ENCODE measurements at regions not wholly inside any gene's neighbourhood (a gene's known extent, or its start where the extent isn't known, plus 50 kb on each side); places are given as distances from the start of the nearest gene placed in this dataset.

DNA sequence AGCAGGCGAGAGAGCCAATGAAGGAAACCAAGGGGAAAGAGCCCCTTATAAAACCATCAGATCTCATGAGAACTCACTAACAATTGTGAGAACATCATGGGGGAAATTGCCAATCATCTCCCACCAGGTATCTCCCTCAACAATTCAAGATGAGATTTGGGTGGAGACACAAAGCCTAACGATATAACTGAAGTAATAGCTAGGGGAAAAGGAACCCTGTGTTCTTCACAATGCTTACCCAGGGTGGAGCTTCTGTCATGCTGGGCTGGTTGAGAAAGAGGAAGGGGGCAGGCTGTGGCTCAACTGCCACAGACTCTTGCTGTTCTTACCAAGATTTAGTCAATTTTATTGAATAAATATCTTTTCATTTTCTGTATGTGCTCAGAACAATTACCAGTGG is 392.1 kb upstream of the HS6ST1 start (continued):
- TF ChIP-seq, protein P1, sequence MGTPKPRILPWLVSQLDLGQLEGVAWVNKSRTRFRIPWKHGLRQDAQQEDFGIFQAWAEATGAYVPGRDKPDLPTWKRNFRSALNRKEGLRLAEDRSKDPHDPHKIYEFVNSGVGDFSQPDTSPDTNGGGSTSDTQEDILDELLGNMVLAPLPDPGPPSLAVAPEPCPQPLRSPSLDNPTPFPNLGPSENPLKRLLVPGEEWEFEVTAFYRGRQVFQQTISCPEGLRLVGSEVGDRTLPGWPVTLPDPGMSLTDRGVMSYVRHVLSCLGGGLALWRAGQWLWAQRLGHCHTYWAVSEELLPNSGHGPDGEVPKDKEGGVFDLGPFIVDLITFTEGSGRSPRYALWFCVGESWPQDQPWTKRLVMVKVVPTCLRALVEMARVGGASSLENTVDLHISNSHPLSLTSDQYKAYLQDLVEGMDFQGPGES (IDR thresholded peaks at IDR 0.05; ENCODE audit: low read depth, low read length): no peak

GRCh38 chr2:128714285-128714684 is 395.6 kb upstream of the HS6ST1 start:
- H3K79me2 ChIP-seq (ENCODE audit: insufficient read depth): no peaks in the 10 kb centered on the region
- no peaks in the 10 kb centered on the region for H3K9me2 ChIP-seq
- TF ChIP-seq RFX5 (IDR thresholded peaks at IDR 0.05; ENCODE audit: low read length): no peak
- TF ChIP-seq MEF2A (IDR thresholded peaks at IDR 0.05; ENCODE audit: borderline replicate concordance, low read depth): no peak
- TF ChIP-seq JUND (IDR thresholded peaks at IDR 0.05): no peak
- TF ChIP-seq GATA2 (CRISPR knock-in tag; IDR thresholded peaks at IDR 0.05): no peak
- no peak for TF ChIP-seq FOXM1 (IDR thresholded peaks at IDR 0.05; ENCODE audit: low read depth)
- TF ChIP-seq GABPA (IDR thresholded peaks at IDR 0.05; ENCODE audit: low read depth): no peak
- TF ChIP-seq CTCF (IDR thresholded peaks at IDR 0.05): no peak
- no peak for TF ChIP-seq CHD2 (IDR thresholded peaks at IDR 0.05; ENCODE audit: low read length, partially characterized antibody)
- no peak for TF ChIP-seq SMC3 (IDR thresholded peaks at IDR 0.05; ENCODE audit: low read depth, low read length)
- no peak for TF ChIP-seq SIN3A (IDR thresholded peaks at IDR 0.05; ENCODE audit: borderline replicate concordance, low read depth, low read length)
- no peak for TF ChIP-seq RXRA (IDR thresholded peaks at IDR 0.05; ENCODE audit: borderline replicate concordance, low read depth)
- TF ChIP-seq ZBTB33 (IDR thresholded peaks at IDR 0.05; ENCODE audit: borderline replicate concordance, low read depth): no peak
- TF ChIP-seq, protein P1 (IDR thresholded peaks at IDR 0.05; ENCODE audit: low read depth, low read length): no peak
- no peak for TF ChIP-seq USF1 (IDR thresholded peaks at IDR 0.05; ENCODE audit: borderline replicate concordance, low read depth)
- no peak for TF ChIP-seq FOXJ3 (CRISPR knock-in tag; IDR thresholded peaks at IDR 0.05)
- TF ChIP-seq MXI1 (IDR thresholded peaks at IDR 0.05; ENCODE audit: low read depth, low read length): no peak
- no peak overlapping the region for H3K27ac ChIP-seq (ENCODE audit: low read depth in 2 of 2, low read length in 1 of 2)
- no peak overlapping the region for H3K9ac ChIP-seq
- CTCF ChIA-PET: interaction anchor here (0.6 to 1.1 kb wide), 2 partner anchors 12 to 41 kb away, joined by 4 read pairs; no protein-coding TSS in a partner anchor
- no peak for DNase-seq
- H3F3A ChIP-seq (replicated peaks; ENCODE audit: insufficient read depth): no peaks in the 10 kb centered on the region
- no peaks in the 10 kb centered on the region for H3K4me1 ChIP-seq (ENCODE audit: control insufficient read depth in 1 of 2, insufficient read depth in 2 of 2, low read depth in 1 of 2, low read length in 1 of 2)
- H3K27me3 ChIP-seq (ENCODE audit: insufficient read depth): no peaks in the 10 kb centered on the region
- H3K9me3 ChIP-seq: no peaks in the 10 kb centered on the region
- H3K4me2 ChIP-seq: no peak overlapping the region
- POLR2A ChIA-PET: no interaction called here
- no peaks in the 10 kb centered on the region for H4K20me1 ChIP-seq (ENCODE audit: insufficient read depth)
- H3K4me3 ChIP-seq (ENCODE audit: low read depth in 2 of 2, low read length in 1 of 2): no peak overlapping the region
- no peak overlapping the region for H2AFZ ChIP-seq (ENCODE audit: low read depth)
- WGBS (ENCODE audit: low lambda C conversion rate): 25% methylated on average over 4 of the region's 4 CpGs
- H3K36me3 ChIP-seq (replicated peaks in 1 of 2; ENCODE audit: control insufficient read depth in 1 of 2, insufficient read depth in 2 of 2, low read length in 1 of 2): no peaks in the 10 kb centered on the region

Data from SK-N-SH (cell line).